Neuronal stem cell (in vitro differentiated cells): ENCODE measurements at regions not wholly inside any gene's neighbourhood (a gene's known extent, or its start where the extent isn't known, plus 50 kb on each side); places are given as distances from the start of the nearest gene placed in this dataset.

Experiments used
- DNase-seq: peaks from one replicate; pipeline ENCODE4 v3.0.0-alpha.2; 2013; ENCODE audit warnings: low spot score
- H2AFZ ChIP-seq: one replicate; pipeline ENCODE4 v1.6.1; 2013; ENCODE audit warnings: mild to moderate bottlenecking, low read length, inconsistent platforms
- H2AK5ac ChIP-seq: 2 replicates; pipeline ENCODE4 v1.6.1; 2013; ENCODE audit warnings: low read depth, mild to moderate bottlenecking, inconsistent platforms, low read length, moderate library complexity, mixed read lengths
- H2BK120ac ChIP-seq: 2 replicates; pipeline ENCODE4 v1.6.1; 2013; ENCODE audit warnings: low read depth, mild to moderate bottlenecking, inconsistent platforms, low read length, moderate library complexity, mixed read lengths
- H2BK12ac ChIP-seq: one replicate; pipeline ENCODE4 v1.6.1; 2013; ENCODE audit warnings: low read length, inconsistent platforms
- H2BK15ac ChIP-seq: 2 replicates; pipeline ENCODE4 v1.6.1; 2013; ENCODE audit warnings: mild to moderate bottlenecking, low read length, inconsistent platforms, mixed read lengths
- H2BK5ac ChIP-seq: one replicate; pipeline ENCODE4 v1.6.1; 2013; ENCODE audit warnings: inconsistent platforms, mild to moderate bottlenecking, low read length, moderate library complexity
- H3K14ac ChIP-seq: one replicate; pipeline ENCODE4 v1.6.1; 2013; ENCODE audit warnings: low read length, inconsistent platforms
- H3K18ac ChIP-seq: 2 replicates; pipeline ENCODE4 v1.6.1; 2013; ENCODE audit warnings: low read length, inconsistent platforms
- H3K23ac ChIP-seq: 2 replicates; pipeline ENCODE4 v1.6.1; 2013; ENCODE audit warnings: low read depth, mild to moderate bottlenecking, mixed read lengths, low read length, inconsistent platforms; ENCODE audit not compliant: poor library complexity
- H3K27ac ChIP-seq: replicated peaks from 3 replicates; pipeline ENCODE4 v1.5.1; 2013; ENCODE audit warnings: low read length, inconsistent platforms
- H3K27me3 ChIP-seq, 3 experiments: 2 replicates each; pipeline ENCODE4 v1.6.1; 2013; ENCODE audit warnings: low read length in 3 of 3, mild to moderate bottlenecking in 2 of 3, inconsistent platforms in 1 of 3, low read depth in 1 of 3, mixed read lengths in 1 of 3, moderate library complexity in 1 of 3; ENCODE audit not compliant: control insufficient read depth in 3 of 3, insufficient read depth in 3 of 3
- H3K36me3 ChIP-seq, 2 donors: replicated peaks in 1 of 2; 2 replicates each; pipeline ENCODE4 v1.6.1; 2013; ENCODE audit warnings: low read length in 2 of 2; ENCODE audit not compliant: control insufficient read depth in 2 of 2, insufficient read depth in 2 of 2
- H3K4ac ChIP-seq: 2 replicates; pipeline ENCODE4 v1.6.1; 2013; ENCODE audit warnings: inconsistent platforms, mild to moderate bottlenecking, low read length, moderate library complexity
- H3K4me1 ChIP-seq, 2 donors: 1 replicate in 1 of 2; 2 replicates in 1 of 2; pipeline ENCODE4 v1.6.1; 2013; ENCODE audit warnings: low read length in 2 of 2, low read depth in 1 of 2; ENCODE audit not compliant: control insufficient read depth in 2 of 2, insufficient read depth in 1 of 2
- H3K4me2 ChIP-seq: one replicate; pipeline ENCODE4 v1.6.1; 2013; ENCODE audit warnings: mild to moderate bottlenecking, low read length, inconsistent platforms; ENCODE audit not compliant: insufficient read depth, poor library complexity, severe bottlenecking
- H3K4me3 ChIP-seq, 2 donors: 2 replicates each; pipeline ENCODE4 v1.5.1; 2013; ENCODE audit warnings: low read length in 2 of 2, mild to moderate bottlenecking in 2 of 2, inconsistent platforms in 1 of 2, moderate library complexity in 1 of 2
- H3K79me1 ChIP-seq: one replicate; pipeline ENCODE4 v1.6.1; 2013; ENCODE audit warnings: low read depth, mild to moderate bottlenecking, inconsistent platforms, low read length, moderate library complexity
- H3K9ac ChIP-seq: one replicate; pipeline ENCODE4 v1.6.1; 2013; ENCODE audit warnings: mild to moderate bottlenecking, low read depth, low read length, inconsistent platforms; ENCODE audit not compliant: poor library complexity
- H3K9me3 ChIP-seq, 2 donors: replicated peaks in 1 of 2; 2 replicates each; pipeline versions ENCODE3 to v1.6.1; 2013; ENCODE audit warnings: low read length in 2 of 2, mild to moderate bottlenecking in 2 of 2, inconsistent platforms in 1 of 2, low read depth in 1 of 2, mixed read lengths in 1 of 2, moderate library complexity in 1 of 2; ENCODE audit not compliant: control insufficient read depth in 2 of 2, insufficient read depth in 1 of 2
- H4K8ac ChIP-seq: one replicate; pipeline ENCODE4 v1.6.1; 2013; ENCODE audit warnings: low read depth, mild to moderate bottlenecking, inconsistent platforms, low read length, moderate library complexity
- H4K91ac ChIP-seq: one replicate; pipeline ENCODE4 v1.6.1; 2013; ENCODE audit warnings: low read length, low read depth, mild to moderate bottlenecking, inconsistent platforms; ENCODE audit not compliant: poor library complexity
- WGBS, 2 donors: extraction: QIAGEN DNeasy Blood & Tissue Kit; methylation state at CpG; one replicate each; pipeline ENCODE4 v1.1.7; 2013; ENCODE audit warnings: missing lambda C conversion rate in 2 of 2, mixed read lengths in 1 of 2; ENCODE audit not compliant: insufficient read length in 2 of 2, insufficient replicate concordance in 1 of 2; ENCODE audit errors: extremely low coverage in 2 of 2; 5-methylcytosine and 5-hydroxymethylcytosine counted together

DNA sequence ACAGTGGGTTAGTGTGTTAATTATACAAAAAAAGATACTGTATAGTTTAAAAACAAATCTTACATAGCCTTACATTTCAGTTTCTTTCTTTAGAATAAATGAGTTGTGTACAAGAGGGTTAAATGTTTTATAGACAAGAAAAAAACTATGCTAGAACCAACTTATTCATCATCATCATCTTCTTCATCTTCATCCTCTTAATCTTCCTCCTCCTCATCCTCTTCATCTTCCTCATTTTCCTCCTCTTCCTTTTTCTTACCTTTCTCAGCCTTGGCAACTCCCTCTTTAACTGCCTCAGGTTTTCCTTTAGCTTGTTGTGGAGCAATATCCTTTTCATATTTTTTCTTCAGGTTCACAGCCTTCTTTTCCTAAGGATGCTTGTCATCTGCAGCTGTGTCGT lies 53.7 kb downstream of the RPS12 start:
- Histone ChIP-seq H2AK5ac (no peak overlapping the region), H3K4me1 (peaks cover 0 to 7% of the 10 kb centered on the region in 2 donors)
- no CpG with 5 or more reads among the region's 1 CpG for WGBS, 2 donors

DNA sequence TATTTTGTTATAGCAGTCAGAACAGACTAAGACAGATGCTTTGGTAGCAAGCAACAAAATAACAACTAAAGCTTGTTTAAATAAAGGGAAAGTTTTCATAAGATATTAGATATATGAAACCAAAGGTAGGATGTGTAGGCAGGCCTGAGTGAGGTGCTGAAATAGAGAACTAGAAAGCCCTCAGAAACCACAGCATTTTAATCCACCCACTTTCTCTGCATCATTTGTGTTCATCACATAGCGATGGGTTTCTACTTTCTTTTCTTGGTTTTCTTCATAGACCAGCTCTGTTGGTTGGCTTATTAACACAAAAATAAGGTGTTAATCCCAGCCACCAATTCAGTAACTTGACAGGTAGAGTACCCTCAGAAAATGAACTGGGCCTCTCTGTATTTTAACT lies 58.6 kb downstream of the RPS12 start:
- no peak overlapping the region for H3K18ac ChIP-seq
- no peak overlapping the region for H2AK5ac ChIP-seq
- H3K27me3 ChIP-seq: peaks cover 0 to 2% (median 0%) of the 10 kb centered on the region in 3 experiments
- no peak overlapping the region for H4K8ac ChIP-seq
- no peak overlapping the region for H2BK5ac ChIP-seq
- no peak for DNase-seq
- no peak overlapping the region for H3K23ac ChIP-seq
- H2BK15ac ChIP-seq: no peak overlapping the region
- no peaks in the 10 kb centered on the region for H3K36me3 ChIP-seq
- H3K4me1 ChIP-seq: no peaks in the 10 kb centered on the region
- H3K27ac ChIP-seq: no peak overlapping the region
- no peak overlapping the region for H4K91ac ChIP-seq
- H2AFZ ChIP-seq: no peak overlapping the region
- H3K4ac ChIP-seq: no peak overlapping the region
- H2BK120ac ChIP-seq: no peak overlapping the region
- WGBS, 2 donors: no CpG with 5 or more reads among the region's 1 CpG
- H3K9ac ChIP-seq: no peak overlapping the region
- H2BK12ac ChIP-seq: no peak overlapping the region
- no peak overlapping the region for H3K4me3 ChIP-seq
- no peak overlapping the region for H3K4me2 ChIP-seq
- no peak overlapping the region for H3K14ac ChIP-seq
- peaks cover 0 to 8% of the 10 kb centered on the region in 2 donors for H3K9me3 ChIP-seq
- no peaks in the 10 kb centered on the region for H3K79me1 ChIP-seq

More for the DNA sequence above, 53.7 kb downstream of the RPS12 start:
- peaks cover 0 to 2% (median 0%) of the 10 kb centered on the region in 3 experiments for H3K27me3 ChIP-seq
- no peak overlapping the region for H3K4me3 ChIP-seq
- H4K8ac ChIP-seq: no peak overlapping the region
- no peak overlapping the region for H3K14ac ChIP-seq
- no peak overlapping the region for H2BK12ac ChIP-seq
- no peak overlapping the region for H2AFZ ChIP-seq
- H2BK5ac ChIP-seq: no peak overlapping the region
- H3K27ac ChIP-seq: no peak overlapping the region
- H3K79me1 ChIP-seq: no peaks in the 10 kb centered on the region
- no peaks in the 10 kb centered on the region for H3K9me3 ChIP-seq
- H3K9ac ChIP-seq: no peak overlapping the region
- no peak overlapping the region for H3K18ac ChIP-seq
- no peak overlapping the region for H4K91ac ChIP-seq
- H3K23ac ChIP-seq: no peak overlapping the region
- no peaks in the 10 kb centered on the region for H3K36me3 ChIP-seq
- H2BK15ac ChIP-seq: no peak overlapping the region
- H3K4ac ChIP-seq: no peak overlapping the region
- H3K4me2 ChIP-seq: no peak overlapping the region
- H2BK120ac ChIP-seq: no peak overlapping the region
- no peak for DNase-seq

- H3K36me3 ChIP-seq: no peaks in the 10 kb centered on the region
- H2BK5ac ChIP-seq: no peak overlapping the region
- no peak overlapping the region for H3K4ac ChIP-seq
- no peak overlapping the region for H2AK5ac ChIP-seq
- H3K14ac ChIP-seq: no peak overlapping the region
- DNase-seq: no peak
- H2BK120ac ChIP-seq: no peak overlapping the region
- no peaks in the 10 kb centered on the region for H3K4me1 ChIP-seq
- no peak overlapping the region for H3K27ac ChIP-seq
- no peak overlapping the region for H3K18ac ChIP-seq
- no peaks in the 10 kb centered on the region for H3K79me1 ChIP-seq
- H3K9me3 ChIP-seq: peaks cover 0 to 8% of the 10 kb centered on the region in 2 donors
- H4K91ac ChIP-seq: no peak overlapping the region
- H2BK15ac ChIP-seq: no peak overlapping the region
- H3K4me2 ChIP-seq: no peak overlapping the region
- peaks cover 0 to 2% (median 0%) of the 10 kb centered on the region in 3 experiments for H3K27me3 ChIP-seq
- no peak overlapping the region for H3K4me3 ChIP-seq
- no peak overlapping the region for H3K9ac ChIP-seq
- H2AFZ ChIP-seq: no peak overlapping the region
- no peak overlapping the region for H2BK12ac ChIP-seq
- no CpG with 5 or more reads among the region's 2 CpGs for WGBS, 2 donors
- no peak overlapping the region for H4K8ac ChIP-seq
- no peak overlapping the region for H3K23ac ChIP-seq
These were observed 62.6 kb downstream of the RPS12 start for GRCh38 chr6:132877003-132877402.

DNA sequence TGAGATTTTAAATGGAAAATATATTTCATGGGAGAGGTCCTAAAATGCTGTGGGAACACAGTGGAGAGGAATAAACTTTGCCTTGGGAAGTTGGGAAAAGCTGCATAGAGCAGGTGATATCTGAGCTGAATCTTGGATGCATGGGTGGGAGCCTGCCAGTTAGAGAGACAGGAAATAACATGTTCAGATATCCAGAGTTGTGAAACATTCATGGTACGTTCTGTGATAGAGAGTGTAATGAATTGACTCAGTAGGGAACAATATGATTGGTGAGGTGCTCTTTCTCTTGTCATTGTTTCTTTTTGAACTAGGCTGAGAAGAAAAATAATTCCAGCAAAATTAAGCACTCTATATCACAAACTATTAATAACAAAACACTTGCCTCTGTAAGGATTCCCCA lies 72.8 kb downstream of the RPS12 start:
- H2AK5ac ChIP-seq: no peak overlapping the region
- no peak overlapping the region for H3K18ac ChIP-seq
- H3K79me1 ChIP-seq: no peaks in the 10 kb centered on the region
- H2BK15ac ChIP-seq: no peak overlapping the region
- H2BK5ac ChIP-seq: no peak overlapping the region
- no peak overlapping the region for H2AFZ ChIP-seq
- H3K4me1 ChIP-seq: peaks cover 0 to 2% of the 10 kb centered on the region in 2 donors
- H2BK120ac ChIP-seq: no peak overlapping the region
- H3K9me3 ChIP-seq: no peaks in the 10 kb centered on the region
- H3K4me3 ChIP-seq: no peak overlapping the region
- H3K27ac ChIP-seq: no peak overlapping the region
- H3K27me3 ChIP-seq: no peaks in the 10 kb centered on the region
- no CpG with 5 or more reads among the region's 1 CpG for WGBS, 2 donors
- DNase-seq: no peak
- no peak overlapping the region for H3K4me2 ChIP-seq
- H3K14ac ChIP-seq: no peak overlapping the region
- no peak overlapping the region for H4K91ac ChIP-seq
- no peak overlapping the region for H3K9ac ChIP-seq
- no peaks in the 10 kb centered on the region for H3K36me3 ChIP-seq
- H3K4ac ChIP-seq: no peak overlapping the region
- H3K23ac ChIP-seq: no peak overlapping the region
- no peak overlapping the region for H2BK12ac ChIP-seq
- H4K8ac ChIP-seq: no peak overlapping the region
